ENCODE measurements at regions not wholly inside any gene's neighbourhood (a gene's known extent, or its start where the extent isn't known, plus 50 kb on each side); places are given as distances from the start of the nearest gene placed in this dataset.
A peak's percentile ranks its signal among the peaks of the same experiment; 100 is the strongest.

DNA sequence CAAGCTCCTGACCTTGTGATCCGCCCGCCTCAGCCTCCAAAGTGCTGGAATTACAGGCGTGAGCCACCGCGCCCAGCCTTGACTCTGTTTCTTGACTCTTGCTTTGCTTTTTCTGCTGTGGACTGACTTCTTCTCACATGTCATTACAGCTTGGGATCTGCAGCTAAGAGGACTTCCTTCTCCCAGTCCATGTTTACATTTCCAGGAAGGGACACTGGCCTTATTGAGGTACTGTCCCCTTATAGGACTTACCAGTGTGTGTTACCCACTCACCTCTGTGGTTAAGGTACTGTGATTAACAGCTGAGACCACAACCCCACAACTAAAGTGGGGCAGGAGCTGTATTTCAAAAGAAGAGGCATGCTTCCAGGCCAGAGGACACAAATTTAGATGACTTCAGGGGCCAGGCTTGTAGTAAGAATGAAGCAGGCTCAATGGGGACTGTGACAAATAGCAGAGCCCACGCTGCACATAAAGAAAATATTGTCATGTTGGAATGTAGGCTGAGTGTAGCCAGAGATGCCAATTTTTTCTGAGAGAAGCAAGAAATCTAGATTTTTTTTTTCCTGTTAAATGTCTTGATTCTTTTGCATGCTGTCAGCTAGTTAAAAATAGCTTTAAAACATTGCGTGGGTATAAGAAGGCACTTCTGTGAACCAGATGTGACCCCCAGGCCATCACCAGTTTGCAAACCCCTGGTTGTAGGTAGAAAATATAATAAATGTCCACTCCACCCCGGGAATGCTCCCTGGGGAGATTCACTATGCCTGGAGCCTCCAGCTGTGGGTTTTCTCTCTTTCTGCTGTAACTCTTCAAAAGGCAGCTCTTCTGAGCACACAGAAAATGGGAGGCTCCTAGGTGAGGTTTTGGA is 75.0 kb downstream of the PTPDC1 start:
- peak; percentile 31 for DNase-seq (ENCODE audit: low spot score)

DNA sequence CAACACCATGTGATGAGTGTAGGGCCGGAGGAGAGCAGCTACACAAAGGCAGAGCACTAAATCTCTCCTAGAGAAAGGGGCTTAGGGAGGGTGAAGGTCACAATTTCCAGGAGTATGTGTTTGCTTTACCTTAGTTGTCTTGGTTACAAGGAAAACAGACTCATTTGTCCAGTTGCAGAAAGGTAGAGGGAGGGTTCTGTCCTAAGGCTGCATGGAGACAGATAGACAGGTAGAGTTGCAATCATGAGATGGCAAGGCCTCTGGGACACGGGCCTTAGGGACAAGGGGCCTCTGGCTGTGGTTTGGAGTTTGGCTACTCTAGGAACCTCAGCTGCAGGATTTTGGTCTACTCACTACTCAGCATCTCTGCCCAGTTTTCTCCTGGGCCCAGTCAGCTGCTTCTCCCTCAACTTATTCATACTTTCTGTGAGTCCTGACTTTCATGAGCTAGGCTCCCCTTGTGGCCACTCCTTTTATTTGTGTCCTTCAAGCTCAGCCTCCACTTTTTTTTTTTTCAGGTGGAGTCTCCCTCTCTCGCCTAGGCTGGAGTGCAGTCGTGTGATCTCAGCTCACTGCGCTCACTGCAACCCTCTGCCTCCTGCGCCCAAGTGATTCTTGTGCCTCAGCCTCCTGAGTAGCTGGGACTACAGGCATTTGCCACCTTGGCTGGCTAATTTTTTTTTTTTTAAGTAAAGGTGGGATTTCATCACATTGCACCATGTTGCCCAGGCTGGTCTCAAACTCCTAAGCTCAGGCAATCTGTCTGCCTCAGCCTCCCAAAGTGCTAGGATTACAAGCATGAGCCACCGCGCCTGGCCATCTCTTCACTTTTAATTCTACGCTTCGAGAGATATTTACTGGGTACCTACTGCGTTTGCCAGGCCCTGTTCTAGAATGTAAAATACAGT is 76.6 kb downstream of the PTPDC1 start:
- DNase-seq (ENCODE audit: low spot score), result no peak

- no peak for DNase-seq (ENCODE audit: low spot score)
These were observed 77.4 kb downstream of the PTPDC1 start for GRCh38 chr9:94161673-94162072.

GRCh38 chr9:94164806-94165549 is 80.7 kb downstream of the PTPDC1 start:
- DNase-seq (ENCODE audit: low spot score), result no peak

GRCh38 chr9:94165592-94166235 is 81.5 kb downstream of the PTPDC1 start:
- peak; percentile 99 for DNase-seq (ENCODE audit: low spot score)

DNA sequence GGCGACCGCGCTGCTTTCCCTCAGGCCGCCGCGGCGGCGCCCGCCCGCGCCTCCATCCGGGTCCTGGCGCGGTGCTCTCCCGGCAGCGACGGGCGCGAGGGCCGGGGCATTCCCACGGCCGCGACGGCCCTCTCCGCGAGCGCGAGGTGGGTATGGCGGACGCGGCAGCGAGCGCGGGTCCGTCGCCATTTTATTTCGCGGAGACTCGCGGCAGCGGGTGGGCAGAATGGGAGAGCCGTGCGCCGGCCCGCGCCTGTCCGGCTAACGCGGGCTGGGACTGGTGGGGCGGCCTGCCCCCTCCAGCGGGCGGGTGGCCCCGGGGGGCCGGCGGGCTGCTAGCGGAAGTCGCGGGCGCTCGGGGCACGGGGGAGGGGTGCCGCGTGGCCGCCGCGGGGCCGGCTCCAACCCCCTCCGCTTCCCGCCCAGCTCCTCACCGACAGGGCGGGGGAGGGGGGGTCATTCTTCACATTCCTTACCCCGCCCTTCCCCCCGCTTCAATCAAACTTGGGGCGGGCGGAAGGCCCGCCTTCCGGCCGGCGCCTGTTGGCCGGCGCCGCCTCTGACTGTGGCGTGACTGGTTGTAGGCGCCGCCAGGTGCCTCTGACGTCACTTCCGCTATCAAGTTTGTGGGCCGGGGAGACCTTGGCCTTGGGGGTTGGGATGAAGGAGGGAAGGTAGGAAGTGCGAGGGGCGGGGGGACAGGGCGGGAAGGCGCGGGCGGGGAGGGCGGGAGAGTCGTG is 82.1 kb downstream of the PTPDC1 start:
- peak; percentile 96 for DNase-seq (ENCODE audit: low spot score)

GRCh38 chr9:94166976-94167346 is 82.7 kb downstream of the PTPDC1 start:
- DNase-seq (ENCODE audit: low spot score), result no peak

DNA sequence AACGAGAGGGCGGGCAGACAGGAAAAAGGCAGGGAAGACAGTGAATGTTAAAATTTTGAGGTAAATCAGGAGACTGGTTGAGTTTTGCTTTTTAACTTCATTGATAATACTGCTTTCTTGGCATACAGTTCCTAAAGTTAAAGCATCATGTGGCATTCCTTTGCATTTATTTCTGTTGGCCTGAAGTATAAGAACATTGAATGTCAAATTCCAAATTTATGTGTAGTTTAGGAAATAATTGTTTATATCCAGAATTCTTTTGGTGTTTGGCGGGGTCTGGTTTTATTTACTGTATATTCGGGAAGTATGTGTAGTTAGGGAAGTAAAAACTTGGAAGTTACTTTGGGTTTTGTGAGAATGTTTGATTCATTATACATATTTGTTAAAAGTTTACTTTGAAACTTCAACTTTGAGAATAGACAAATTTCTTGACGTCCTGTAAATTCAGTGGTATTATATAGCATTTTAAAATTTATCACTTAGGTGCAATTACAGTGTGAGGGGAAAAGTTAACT is 83.2 kb downstream of the PTPDC1 start:
- DNase-seq (ENCODE audit: low spot score), result no peak

GRCh38 chr9:94168203-94169000 is 84.1 kb downstream of the PTPDC1 start:
- DNase-seq (ENCODE audit: low spot score), result no peak

- DNase-seq (ENCODE audit: low spot score), result no peak
These were observed 85.7 kb downstream of the PTPDC1 start for GRCh38 chr9:94169968-94170367.

DNA sequence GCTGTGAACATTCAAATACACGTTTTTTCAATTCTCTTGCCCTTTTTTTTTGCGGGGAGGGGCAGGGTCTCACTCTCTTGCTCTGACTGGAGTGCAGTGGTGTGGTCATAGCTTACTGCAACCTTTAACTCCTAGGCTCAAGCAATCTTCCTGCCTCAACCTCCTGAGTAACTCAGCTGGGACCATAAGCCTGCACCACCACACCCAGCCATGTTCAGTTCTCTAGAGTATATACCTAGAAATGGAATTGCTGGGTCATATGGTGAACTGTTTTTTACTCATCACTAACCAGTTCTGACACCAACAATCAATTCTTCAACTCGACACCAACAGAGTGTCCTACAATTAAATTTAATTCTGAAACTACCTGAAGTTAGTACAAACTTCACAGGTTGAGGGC is 85.5 kb upstream of the ZNF169 start:
- no peak for DNase-seq (ENCODE audit: low spot score)

- DNase-seq (ENCODE audit: low spot score), result no peak
These were observed 84.9 kb upstream of the ZNF169 start for GRCh38 chr9:94174164-94174563.

GRCh38 chr9:94175669-94176068 is 83.4 kb upstream of the ZNF169 start:
- DNase-seq (ENCODE audit: low spot score), result no peak

DNA sequence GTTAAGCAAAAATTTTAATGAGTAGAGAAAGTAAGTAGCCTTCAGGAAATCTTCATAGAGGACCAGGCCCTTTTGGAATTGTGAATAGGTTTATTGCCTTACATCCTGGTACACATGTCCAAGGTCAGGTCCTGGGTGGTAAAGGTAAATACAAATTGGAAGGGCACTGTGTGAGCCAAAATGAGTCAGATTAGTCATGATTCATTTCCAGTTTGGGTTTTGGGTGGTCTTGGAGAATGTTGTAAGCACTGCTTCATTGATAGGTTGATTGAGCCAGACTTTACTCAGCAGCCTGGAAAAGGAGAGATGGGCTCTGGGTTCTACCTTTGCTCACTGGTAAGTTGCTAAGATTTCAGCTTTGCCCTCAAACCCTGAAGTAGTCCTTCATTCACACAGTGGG is 82.5 kb upstream of the ZNF169 start:
- DNase-seq (ENCODE audit: low spot score), result no peak

DNA sequence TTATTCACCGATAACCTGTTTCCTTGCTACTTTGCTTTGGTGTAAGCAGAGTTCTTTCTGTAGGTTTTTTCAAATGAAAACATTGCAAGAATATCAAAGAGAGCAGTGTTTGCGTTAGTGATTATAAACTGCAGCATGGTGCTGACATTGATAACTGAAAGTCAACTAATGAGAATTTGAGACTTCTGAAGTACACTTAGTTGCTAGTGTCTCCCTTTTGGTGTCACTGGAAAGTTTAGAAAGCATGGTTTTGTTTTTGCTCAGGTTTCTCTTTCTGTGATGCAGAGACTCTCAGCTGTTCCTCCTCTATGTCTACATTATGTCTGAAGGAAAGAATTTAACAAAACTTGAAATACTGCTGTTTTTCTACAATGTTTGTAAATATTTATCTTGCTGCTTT is 80.2 kb upstream of the ZNF169 start:
- DNase-seq (ENCODE audit: low spot score), result no peak

DNA sequence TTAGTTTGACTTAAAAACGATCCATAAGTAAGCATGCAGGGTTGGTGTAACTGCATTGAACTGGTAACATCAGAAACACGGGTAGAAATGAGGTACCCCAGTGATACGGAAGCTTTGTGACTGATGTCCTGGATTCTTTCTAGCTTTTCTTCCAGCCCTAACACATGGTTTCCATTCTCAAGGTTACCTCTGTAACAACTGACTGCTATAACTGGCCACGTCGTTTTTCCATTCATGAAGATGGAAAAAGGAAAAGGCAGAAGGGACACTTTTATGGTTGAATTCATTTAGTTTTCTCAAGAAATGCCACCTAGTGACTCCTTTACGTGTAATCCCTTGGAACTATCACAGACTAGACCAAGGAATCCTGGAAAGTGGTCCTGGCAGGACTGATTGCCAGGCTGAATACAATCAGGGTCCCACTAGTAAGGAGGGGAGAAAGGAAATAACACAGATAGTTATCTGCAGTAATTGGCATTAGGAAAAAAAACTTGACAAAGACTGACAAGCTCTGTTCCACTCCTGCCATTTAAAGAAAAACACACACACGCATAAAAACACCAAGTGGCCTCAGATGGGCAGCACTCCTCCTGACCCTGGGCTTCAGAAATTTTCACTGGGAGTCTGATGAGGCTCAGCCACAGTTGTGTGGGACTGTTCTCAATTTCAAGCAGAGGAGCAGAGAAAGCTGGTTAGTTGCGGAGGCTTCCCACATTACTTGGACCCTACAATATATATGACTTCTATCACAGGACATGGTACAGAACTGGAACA is 77.5 kb upstream of the ZNF169 start:
- DNase-seq (ENCODE audit: low spot score), result no peak

GRCh38 chr9:94182532-94182931 is 76.6 kb upstream of the ZNF169 start:
- DNase-seq (ENCODE audit: low spot score), result no peak

DNA sequence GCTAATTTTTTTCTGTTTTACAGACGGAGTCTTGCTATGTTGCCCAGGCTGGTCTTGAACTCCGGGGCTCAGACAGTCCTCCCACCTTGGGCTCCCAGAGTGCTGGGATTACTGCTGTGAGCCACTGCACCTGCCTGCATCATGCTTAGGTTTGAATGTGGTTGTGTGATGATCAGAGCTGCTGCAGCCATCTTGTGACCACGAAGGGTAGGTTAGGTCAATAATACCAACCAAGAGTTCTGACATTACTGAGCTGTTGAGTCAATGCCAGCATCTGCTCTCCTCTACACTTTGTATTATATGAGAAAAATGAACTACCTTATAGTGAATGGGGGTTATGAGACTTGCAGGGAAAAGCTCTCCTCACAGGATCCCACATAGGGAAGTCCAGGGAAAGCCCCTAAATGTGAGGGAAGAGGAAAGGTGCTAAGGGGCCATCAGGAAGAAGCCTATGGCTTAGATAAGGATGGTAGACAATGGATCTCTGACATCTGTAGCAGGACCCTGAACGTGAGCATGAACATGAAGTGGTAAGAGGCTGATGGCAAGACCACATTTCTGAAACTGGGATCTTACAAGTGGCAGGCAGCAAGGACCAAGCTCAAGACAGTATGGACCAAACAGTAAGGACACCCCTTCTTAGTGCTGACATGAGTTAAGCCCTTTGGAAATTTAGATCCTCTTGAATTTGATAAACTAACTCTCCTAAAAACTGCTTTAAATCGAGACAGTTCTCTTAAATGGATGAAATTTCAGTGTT is 75.7 kb upstream of the ZNF169 start:
- no peak for DNase-seq (ENCODE audit: low spot score)

GRCh38 chr9:94188246-94188645 is 70.9 kb upstream of the ZNF169 start:
- DNase-seq (ENCODE audit: low spot score), result no peak

All from AG08395 (cell line).